GM11168 (cell line): ENCODE measurements at regions not wholly inside any gene's neighbourhood (a gene's known extent, or its start where the extent isn't known, plus 50 kb on each side); places are given as distances from the start of the nearest gene placed in this dataset.

Experiments used
- in situ Hi-C: fragments of 300-500 bp; cut with MboI; formaldehyde crosslinking; loops from one replicate; pipeline ENCODE4 v1.12.0; 2022; ENCODE audit warnings: low sequenced_read_pairs; ENCODE audit not compliant: unreplicated experiment

- in situ Hi-C loops: no loop called here
Measured at GRCh38 chr4:32216502-32216901, 1496.3 kb downstream of the PCDH7 start.

GRCh38 chr4:32219306-32220075 is 1499.3 kb downstream of the PCDH7 start:
- in situ Hi-C loops: no loop called here

GRCh38 chr4:32226204-32226603 is 1506.0 kb downstream of the PCDH7 start:
- in situ Hi-C loops: no loop called here

DNA sequence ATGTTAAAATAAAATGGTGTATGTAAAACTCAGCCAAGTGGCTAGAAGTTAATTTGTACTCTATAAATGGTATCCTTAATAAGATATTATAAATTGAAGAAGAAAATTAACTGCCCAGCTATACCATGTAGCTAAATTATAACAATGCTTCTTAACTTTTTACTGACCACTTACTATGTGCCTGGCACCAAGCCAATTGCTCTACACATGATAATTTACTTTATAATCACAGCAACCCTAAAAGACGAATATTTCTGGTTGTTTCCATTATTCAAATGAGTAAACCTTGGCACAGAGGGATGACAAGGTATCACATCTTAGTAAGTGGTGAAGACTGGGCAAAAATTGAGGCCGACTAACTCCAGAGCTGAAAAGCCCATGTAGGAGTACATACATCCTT is 1506.6 kb downstream of the PCDH7 start:
- in situ Hi-C loops: no loop called here

DNA sequence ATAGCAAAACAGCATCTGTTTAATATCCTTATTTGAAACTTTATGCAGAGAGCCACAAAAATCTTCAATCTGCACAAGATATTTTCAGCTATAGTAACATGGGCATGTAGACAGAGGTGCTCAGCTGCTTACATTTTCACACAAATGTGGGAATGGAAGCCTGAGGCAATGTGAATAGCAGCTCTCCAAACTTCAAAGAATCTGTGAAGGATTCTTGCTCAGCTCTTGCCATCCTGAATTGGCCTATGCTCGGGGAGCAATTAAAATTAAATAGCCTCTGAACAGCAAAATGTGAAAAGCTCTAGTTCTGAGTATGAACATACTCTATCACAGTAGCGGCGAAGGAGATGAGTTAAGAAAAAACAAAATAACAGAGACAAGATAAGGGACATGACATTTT is 1523.8 kb downstream of the PCDH7 start:
- in situ Hi-C loops: no loop called here

DNA sequence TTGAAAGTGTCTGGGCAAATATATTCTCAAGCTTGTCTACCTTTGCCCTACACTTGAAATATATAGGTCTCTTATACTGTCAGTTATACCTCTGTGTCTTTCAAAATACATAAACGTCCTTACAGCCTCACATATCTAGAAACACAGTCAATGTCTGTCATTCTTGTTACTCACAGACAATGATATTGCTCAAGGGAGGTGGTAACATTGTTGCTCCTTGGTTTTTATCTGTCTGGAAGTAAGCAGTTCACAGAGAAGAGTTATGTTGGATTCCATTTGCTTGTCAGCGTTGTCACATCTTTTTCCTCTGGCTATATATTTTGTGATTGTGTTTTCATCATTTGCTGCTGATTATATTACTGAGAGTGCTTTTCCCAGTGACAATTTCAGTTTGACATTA is 1528.9 kb downstream of the PCDH7 start:
- in situ Hi-C loops: no loop called here

- in situ Hi-C loops: no loop called here
Measured at GRCh38 chr4:32251126-32251525, 1531.0 kb downstream of the PCDH7 start.

- in situ Hi-C loops: no loop called here
Measured at GRCh38 chr4:32251926-32252325, 1531.8 kb downstream of the PCDH7 start.

DNA sequence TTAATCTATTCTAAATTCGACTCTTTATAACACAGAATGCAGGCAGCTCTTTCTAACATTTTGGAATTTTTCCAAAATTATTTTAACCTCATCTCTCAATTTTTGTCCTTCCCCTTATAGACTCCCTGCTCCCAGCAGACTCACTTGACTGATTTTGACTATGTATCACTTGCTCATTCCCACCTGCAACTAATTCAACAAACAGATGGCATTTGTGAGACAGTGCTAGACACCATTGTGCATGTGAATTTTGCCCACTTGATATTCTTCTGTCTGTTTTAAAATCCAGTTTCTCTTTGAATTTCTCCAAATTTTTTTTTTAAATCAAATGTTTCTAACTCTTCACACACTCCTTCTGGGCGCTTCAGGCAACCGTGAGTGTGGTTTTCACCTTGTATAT is 1534.0 kb downstream of the PCDH7 start:
- in situ Hi-C loops: no loop called here

GRCh38 chr4:32258986-32259385 is 1538.8 kb downstream of the PCDH7 start:
- in situ Hi-C loops: no loop called here

- in situ Hi-C loops: no loop called here
Measured at GRCh38 chr4:32261196-32261595, 1541.0 kb downstream of the PCDH7 start.

DNA sequence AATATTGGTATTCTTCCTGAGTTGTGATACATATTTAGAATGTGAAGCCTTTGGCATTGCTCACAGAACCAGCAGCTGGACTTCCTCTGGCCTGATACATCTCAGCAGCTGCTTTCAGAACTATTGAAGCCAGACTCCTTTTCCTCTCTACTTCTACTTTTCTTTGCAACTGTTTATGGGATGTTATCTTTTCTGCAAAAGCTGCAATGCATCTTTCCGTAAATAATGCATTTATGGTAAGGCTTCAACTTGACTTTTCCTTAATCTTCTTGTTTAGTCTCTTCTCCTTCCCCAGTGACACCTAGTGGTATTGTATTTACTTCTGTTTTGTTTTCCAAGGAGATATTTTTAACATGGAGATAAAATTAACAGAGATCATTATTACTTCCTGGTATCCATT is 1548.7 kb downstream of the PCDH7 start:
- in situ Hi-C loops: no loop called here

- in situ Hi-C loops: no loop called here
Measured at GRCh38 chr4:32290102-32290501, 1569.9 kb downstream of the PCDH7 start.

GRCh38 chr4:32318926-32319325 is 1598.8 kb downstream of the PCDH7 start:
- in situ Hi-C loops: no loop called here

DNA sequence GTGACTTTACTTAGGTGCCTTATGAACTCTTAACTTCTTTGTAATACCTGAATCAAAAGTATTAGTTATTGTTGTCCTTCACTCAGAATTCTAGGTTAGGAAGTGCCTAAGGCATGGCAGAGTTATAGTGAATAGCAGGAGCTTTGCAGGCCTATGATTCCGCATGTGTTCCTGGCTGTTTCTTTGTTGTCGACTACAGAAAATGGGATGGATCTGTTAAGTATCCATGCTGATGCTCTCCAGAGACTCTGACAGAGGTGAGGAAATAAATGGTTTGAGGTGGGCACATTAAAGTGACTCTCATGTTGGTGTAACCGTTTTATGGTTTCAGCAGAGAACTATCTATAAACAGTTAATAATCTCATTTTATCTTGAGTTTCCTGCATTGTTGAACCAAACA is 1601.3 kb downstream of the PCDH7 start:
- in situ Hi-C loops: no loop called here

GRCh38 chr4:32334759-32335158 is 1614.6 kb downstream of the PCDH7 start:
- in situ Hi-C loops: no loop called here

DNA sequence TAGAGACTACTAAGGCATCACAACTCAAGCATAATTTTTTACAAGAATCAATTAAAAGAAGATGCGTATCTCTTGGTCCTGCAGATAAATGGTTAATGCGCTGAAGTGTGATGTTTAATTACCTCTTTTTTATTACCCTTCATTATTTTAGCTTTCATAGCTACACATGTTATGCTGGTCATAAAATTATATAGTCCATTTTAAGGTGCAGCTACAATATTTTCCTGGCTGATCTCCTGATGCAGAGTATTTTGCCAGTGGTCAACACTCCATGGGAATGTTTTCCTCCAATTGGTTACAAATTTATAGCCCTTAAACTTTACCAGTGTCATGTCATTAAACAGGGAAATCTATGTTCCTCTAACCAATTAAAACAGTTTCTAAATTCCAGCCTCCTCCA is 1617.2 kb downstream of the PCDH7 start:
- in situ Hi-C loops: no loop called here

GRCh38 chr4:32340591-32340990 is 1620.4 kb downstream of the PCDH7 start:
- in situ Hi-C loops: no loop called here

GRCh38 chr4:32341342-32341741 is 1621.2 kb downstream of the PCDH7 start:
- in situ Hi-C loops: no loop called here

GRCh38 chr4:32342054-32342453 is 1621.9 kb downstream of the PCDH7 start:
- in situ Hi-C loops: no loop called here

DNA sequence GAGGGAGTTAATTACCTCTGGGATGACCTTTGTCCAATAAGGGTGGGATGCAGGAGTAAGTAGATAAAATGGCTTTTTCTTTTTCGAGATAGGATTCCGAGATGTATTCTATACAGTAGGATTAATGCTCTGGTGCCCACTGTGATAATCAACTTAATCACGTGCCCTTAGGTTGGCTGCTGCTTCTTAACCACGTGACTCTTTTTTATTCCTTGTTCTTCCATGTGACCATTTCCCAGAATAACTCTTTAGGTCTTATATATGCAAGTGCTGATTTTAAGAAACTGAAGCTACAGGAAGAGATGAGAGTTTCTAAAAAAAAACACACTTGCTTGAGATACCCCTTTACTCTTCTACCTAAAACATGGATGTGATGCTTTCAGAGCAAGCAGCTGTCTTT is 1628.9 kb downstream of the PCDH7 start:
- in situ Hi-C loops: no loop called here

DNA sequence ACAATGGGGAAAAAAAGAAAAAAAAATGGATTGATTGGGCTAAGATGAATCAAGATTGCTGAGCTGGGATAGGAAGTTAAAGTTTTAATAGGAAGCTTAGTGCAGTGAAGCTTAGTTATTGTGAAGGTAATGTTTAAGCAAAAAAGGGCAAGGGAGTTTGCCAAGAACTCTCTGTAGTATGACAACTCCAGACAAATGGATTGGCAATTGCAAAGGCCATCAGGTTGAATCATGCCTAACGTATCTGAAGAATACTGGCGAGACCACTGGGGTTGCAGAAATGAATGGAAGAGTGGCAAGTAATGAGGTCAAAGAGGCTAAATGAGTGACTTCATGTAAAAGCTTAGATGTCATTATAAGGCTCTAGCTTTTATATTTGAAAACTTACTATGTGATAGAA is 1654.0 kb downstream of the PCDH7 start:
- in situ Hi-C loops: no loop called here

- in situ Hi-C loops: no loop called here
Measured at GRCh38 chr4:32393806-32394205, 1673.6 kb downstream of the PCDH7 start.
